Mononuclear cell (primary cell): ENCODE measurements at regions not wholly inside any gene's neighbourhood (a gene's known extent, or its start where the extent isn't known, plus 50 kb on each side); places are given as distances from the start of the nearest gene placed in this dataset.
"Not testable (repeated sequence)": the region's sequence is repeated elsewhere in the genome, so short reads cannot be mapped to it uniquely, and the experiment has no call there.

Experiments used
- H3K27me3 ChIP-seq: 2 replicates; pipeline ENCODE4 v1.6.0; 2011; ENCODE audit warnings: low read length, control low read depth; ENCODE audit not compliant: insufficient read depth
- H3K4me1 ChIP-seq: 2 replicates; pipeline ENCODE4 v1.5.1; 2011; ENCODE audit warnings: mild to moderate bottlenecking, low read length, control low read depth; ENCODE audit not compliant: insufficient read depth
- H3K4me3 ChIP-seq: 2 replicates; pipeline ENCODE4 v1.5.1; 2011; ENCODE audit warnings: mild to moderate bottlenecking, low read length, moderate library complexity
- H3K9me3 ChIP-seq: 2 replicates; pipeline ENCODE4 v1.5.1; 2011; ENCODE audit warnings: low read depth, mild to moderate bottlenecking, control low read depth, low read length

DNA sequence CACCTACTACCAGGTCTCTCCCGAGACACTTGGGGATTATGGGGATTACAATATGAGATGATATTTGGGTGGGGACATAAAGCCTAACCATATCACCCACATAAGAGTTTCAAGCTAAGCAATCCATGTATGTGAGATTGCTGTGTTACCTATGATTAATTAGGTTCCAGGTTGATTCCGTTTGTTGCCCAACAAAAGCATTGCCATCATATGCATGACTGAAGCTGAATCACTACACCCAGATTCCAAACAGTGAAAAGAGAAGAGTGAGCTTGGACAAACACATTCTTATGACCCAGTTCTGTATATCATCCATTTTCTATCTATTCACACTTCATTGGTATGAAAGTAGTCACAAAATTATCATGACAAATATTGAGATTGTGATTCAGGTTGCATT is 952.5 kb upstream of the MAN1A1 start:
- H3K4me3 ChIP-seq = no peak overlapping the region
- no peaks in the 10 kb centered on the region for H3K9me3 ChIP-seq
- H3K27me3 ChIP-seq = no peaks in the 10 kb centered on the region

DNA sequence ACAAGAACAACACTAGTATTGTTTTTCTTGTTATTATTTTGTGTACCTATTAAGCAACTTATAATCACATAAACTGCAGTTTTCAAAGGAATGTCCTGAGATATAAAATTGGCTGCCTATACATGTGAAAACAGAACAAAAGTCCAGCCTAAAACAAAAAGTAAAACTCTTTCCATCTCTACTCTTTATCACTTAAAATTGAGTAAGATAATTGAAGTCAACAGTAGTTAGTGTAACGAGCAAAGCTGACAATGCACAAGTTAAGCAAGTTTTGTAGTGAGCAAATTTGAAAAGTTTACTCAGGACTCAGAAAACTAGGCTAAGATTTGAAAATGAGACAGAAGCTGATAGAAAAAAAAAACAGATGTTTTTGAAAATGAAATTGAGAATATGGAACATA is 941.4 kb upstream of the MAN1A1 start:
- H3K4me3 ChIP-seq = no peak overlapping the region
- no peaks in the 10 kb centered on the region for H3K9me3 ChIP-seq
- H3K4me1 ChIP-seq = no peaks in the 10 kb centered on the region
- no peaks in the 10 kb centered on the region for H3K27me3 ChIP-seq

More for the DNA sequence above, 952.5 kb upstream of the MAN1A1 start:
- H3K4me1 ChIP-seq = no peaks in the 10 kb centered on the region

DNA sequence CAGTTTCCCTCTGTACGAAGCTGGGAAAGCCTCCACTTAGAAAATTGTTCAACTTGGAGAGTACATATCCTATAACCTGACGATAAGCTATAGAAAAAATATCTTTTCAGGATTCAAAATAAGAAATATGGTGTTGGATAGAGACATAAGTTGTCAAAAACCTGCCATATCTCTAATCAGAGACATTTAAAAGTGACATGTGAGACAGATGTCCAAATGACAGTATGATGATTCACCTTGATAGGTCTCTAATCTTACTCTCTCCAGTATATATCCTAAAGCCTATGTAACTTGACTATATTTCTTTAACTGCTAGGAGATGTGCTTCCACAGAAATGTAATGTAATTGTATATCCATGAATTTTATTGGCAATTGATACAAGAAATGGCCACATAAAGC is 932.4 kb upstream of the MAN1A1 start:
- Histone ChIP-seq H3K4me1 (no peaks in the 10 kb centered on the region), H3K9me3 (no peaks in the 10 kb centered on the region), H3K4me3 (no peak overlapping the region), H3K27me3 (no peaks in the 10 kb centered on the region)

DNA sequence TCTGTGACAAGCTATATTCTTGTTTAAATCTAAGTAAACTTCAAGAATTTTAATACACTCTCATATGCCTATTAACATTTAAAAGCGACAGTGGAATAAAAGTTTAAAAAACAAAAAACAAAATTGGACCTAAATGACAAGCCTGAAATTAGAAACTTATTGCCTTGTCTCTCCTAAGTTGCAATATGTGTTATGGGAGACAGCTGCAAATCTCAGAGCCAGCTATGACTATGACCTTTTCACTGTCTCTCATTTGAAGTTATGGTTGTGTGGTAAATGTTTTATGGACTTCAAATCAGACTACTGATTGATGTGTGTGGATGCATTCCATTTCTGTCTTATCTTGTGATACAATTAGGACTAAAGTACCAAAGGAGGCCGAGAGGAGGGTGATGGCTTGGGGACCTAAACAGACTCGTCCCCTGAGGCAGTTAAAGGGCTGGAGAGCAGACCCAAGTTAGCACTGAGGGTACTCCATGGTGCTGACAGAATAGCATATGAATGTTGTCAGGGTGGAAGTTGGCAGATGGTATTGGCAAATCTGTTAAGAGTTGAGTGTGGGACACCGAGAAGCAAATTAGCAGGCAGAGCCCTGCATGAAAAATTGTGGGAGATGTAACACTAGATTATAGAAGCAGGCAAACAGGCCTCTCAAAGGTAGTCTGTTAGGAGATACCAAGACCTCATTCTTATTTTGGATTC is 930.1 kb upstream of the MAN1A1 start:
- Histone ChIP-seq H3K9me3 (no peaks in the 10 kb centered on the region), H3K4me1 (no peaks in the 10 kb centered on the region), H3K4me3 (no peak overlapping the region), H3K27me3 (no peaks in the 10 kb centered on the region)

DNA sequence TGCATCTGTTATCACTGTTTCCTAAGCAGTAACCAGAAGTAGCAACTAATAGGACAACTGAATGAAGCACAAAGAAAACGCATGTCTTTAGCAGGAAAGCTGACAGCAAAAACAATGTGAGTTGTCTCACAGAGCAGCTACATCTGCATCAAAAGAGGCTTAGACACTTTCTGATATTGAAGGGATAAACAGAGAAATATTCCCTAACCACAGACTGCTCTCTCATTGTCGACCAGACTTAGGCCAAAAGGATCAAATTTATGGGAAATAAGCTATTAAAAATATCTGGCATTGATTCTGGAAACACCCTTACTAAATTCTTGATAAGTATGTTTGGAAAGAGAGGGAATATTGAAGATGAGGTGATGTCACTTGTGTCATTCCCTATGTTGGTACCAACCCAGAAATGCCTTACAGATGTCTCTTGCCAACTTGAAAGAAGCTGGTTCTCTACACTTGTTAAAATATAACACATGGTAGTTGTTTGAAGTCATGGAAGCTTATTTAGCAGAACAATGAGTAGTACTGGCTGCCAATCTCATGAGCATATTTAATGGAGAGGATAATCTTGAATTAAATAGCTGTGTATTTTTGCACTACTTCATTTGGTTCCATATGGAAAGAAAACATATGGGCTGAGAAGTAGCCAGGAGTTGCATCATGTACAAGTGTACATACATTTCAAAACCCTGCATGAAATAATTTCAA is 929.3 kb upstream of the MAN1A1 start:
- no peaks in the 10 kb centered on the region for H3K4me1 ChIP-seq
- H3K27me3 ChIP-seq = no peaks in the 10 kb centered on the region
- H3K4me3 ChIP-seq = no peak overlapping the region
- no peaks in the 10 kb centered on the region for H3K9me3 ChIP-seq

DNA sequence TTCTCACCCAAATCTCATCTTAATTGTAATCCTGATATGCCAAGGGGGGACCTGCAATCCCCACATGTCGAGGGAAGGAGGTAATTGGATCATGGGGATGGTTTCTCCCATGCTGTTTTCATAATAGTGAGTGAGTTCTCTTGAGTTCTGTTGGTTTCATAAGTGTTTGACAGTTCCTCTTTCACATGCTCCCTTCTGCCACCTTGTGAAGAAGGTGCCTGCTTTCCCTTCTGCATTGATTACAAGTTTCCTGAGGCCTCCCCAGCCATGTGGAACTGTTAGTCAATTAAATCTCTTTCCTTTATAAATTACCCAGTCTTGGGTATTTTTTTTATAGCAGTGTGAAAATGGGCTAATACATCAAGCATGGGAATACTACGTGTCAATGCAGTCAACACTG is 925.0 kb upstream of the MAN1A1 start:
- Histone ChIP-seq H3K4me3 (no peak overlapping the region), H3K4me1 (no peaks in the 10 kb centered on the region), H3K27me3 (no peaks in the 10 kb centered on the region), H3K9me3 (no peaks in the 10 kb centered on the region)

DNA sequence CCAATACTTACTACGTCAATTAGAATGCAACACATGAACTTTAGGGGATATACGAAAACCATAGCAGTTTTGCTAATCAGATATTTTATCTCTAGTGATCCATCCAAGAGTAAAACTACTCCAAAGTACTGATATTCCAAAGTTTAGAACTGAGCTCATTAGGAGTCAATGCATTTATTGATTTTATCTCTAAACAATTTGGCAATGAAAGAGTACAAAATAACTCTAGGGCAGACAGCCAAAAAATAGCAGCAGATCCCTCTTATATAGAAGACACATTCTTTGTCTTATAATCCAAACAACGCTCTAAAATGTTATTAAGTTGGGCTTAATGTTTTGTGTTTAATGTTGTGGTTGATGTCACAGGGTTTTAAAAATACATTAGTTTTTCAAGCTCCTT is 923.9 kb upstream of the MAN1A1 start:
- Histone ChIP-seq H3K4me1 (no peaks in the 10 kb centered on the region), H3K9me3 (no peaks in the 10 kb centered on the region), H3K4me3 (no peak overlapping the region), H3K27me3 (no peaks in the 10 kb centered on the region)

DNA sequence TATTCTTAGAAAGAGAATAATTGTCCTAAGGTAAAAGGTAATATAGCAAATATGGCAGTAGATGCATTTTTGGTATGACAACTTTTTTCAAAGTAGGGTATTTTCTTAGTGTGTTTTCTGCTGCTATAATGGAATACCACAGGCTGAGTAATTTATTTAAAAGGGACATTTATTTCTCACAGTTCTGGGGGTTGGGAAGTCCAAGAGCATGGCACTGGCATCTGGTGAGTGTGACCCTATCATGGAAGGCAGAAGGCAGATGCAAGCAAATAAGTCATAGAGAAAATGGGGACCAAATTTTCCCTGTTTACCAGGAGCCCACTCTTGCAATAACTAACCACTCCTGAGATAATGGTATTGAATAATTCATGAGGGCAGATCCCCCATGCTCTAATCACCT is 922.5 kb upstream of the MAN1A1 start:
- Histone ChIP-seq H3K4me3 (no peak overlapping the region), H3K4me1 (no peaks in the 10 kb centered on the region), H3K9me3 (no peaks in the 10 kb centered on the region), H3K27me3 (no peaks in the 10 kb centered on the region)

DNA sequence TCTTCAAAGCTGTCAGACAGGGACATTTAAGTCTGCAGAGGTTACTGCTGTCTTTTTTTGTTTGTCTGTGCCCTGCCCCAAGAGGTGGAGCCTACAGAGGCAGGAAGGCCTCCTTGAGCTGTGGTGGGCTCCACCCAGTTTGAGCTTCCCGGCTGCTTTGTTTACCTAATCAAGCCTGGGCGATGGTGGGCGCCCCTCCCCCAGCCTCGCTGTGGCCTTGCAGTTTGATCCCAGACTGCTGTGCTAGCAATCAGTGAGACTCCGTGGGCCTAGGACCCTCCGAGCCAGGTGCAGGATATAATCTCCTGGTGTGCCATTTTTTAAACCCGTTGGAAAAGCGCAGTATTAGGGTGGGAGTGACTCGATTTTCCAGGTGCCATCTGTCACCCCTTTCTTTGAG is 918.7 kb upstream of the MAN1A1 start:
- not testable (repeated sequence) for H3K9me3 ChIP-seq, H3K4me3 ChIP-seq, H3K4me1 ChIP-seq, H3K27me3 ChIP-seq

DNA sequence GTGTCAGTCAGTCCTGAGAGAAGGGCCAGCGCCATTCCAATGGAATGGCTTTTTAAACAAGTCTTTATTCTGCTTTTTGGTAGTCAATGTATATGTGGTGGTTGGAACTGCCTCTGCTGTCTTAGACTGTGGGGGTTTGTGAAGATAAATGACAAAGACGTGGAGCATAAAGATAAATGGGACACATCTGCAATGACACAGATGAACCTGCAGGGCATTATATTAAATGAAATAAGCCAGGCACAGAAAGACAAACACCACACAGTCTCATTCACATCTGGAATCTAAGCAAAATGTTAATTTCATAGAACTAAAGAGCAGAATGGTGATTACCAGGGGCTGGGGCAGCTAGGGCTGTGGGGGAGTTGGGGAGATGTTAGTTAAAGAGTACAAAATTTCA is 912.8 kb upstream of the MAN1A1 start:
- H3K4me3 ChIP-seq = no peak overlapping the region
- H3K27me3 ChIP-seq = no peaks in the 10 kb centered on the region
- H3K9me3 ChIP-seq = no peaks in the 10 kb centered on the region
- no peaks in the 10 kb centered on the region for H3K4me1 ChIP-seq

DNA sequence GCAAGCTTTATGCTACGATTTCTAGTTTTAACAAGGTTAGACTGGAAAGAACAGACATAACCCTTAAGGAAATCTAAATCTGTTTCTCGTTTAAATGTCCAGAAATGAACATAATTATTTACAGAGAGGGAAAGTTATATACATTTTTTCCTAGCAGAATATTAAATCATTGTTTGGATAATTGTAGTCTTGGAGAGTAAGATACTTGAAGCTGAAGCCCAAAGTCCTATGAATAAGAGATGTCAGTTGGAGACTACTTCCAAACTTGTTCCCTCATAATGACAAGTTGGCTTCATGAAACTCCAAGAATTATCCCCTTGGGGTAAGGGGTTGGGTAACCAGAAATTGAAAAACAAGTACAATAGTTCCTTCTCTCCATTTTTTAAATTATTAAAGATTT is 911.1 kb upstream of the MAN1A1 start:
- Histone ChIP-seq H3K9me3 (no peaks in the 10 kb centered on the region), H3K4me3 (no peak overlapping the region), H3K27me3 (no peaks in the 10 kb centered on the region), H3K4me1 (no peaks in the 10 kb centered on the region)

DNA sequence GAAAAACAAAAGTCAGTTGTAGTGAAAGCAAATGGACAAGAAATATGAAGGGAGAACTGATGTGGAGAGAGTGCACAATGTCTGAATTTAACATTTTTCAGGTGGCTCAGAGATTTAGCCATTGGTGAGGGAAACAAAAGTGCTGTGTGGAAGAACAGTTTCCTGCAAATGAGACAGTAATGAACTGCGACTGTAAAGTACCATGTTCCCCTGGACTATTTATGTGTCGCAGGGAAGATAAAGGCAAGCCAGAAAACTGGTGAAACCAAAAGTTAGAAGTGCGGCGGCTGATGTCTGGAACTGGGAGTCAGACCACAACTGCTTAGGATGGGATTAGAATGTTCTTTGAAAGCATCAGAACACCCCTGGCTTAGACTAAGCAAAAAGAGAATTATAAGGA is 905.1 kb upstream of the MAN1A1 start:
- no peaks in the 10 kb centered on the region for H3K9me3 ChIP-seq
- no peaks in the 10 kb centered on the region for H3K27me3 ChIP-seq
- no peak overlapping the region for H3K4me3 ChIP-seq
- no peaks in the 10 kb centered on the region for H3K4me1 ChIP-seq

DNA sequence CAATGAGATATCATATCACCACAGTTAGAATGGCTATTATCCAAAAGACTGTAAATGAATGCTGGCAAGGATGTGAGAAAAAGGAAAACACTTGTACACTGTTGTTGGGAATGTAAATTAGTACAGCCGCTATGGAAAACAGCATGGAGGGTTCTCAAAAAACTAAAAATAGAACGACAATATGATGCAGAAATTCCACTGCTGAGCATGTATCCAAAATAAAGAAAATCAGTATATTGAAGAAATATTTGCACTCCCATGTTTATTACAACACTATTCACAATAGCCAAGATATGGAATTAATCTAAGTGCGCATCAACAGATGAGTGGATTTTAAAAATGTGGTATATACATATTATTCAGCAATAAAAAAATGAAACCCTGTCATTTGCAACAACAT is 898.9 kb upstream of the MAN1A1 start:
- Histone ChIP-seq H3K4me1 (no peaks in the 10 kb centered on the region), H3K9me3 (no peaks in the 10 kb centered on the region), H3K27me3 (no peaks in the 10 kb centered on the region), H3K4me3 (no peak overlapping the region)

DNA sequence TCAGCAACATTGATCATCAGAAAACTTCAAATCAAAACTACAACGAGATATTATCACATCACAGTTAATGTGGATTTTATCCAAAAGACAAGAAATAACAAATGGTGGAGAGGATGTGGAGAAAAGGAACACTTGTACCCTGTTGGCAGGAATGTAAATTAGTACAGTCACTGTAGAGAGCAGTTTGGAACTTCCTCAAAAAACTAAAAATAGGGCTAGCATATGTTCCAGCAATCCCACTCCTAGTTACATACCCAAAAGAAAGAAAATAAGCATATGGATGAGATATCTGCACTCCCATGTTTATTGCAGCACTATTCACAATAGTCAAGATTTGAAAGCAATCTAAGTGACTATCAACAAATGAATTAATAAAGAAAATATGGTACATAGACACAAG is 887.7 kb upstream of the MAN1A1 start:
- H3K4me1 ChIP-seq = no peaks in the 10 kb centered on the region
- no peaks in the 10 kb centered on the region for H3K27me3 ChIP-seq

DNA sequence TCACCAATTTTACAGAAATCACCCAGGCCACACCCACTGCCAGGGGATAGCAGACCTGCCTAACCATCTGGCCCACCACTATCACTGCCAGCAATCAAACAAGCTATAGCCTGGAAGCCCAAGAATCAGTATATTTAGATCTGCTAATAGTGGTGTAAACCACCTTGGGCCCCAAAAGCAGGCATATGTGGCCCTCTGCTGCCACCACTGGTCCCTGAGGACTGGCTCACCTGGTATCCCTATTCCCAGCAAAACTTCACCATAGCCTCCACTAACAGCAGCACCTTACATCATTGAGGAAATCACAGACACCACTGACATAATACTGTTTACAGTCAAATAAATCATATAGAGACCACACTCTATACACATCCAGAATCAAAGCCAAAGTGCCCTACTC is 880.4 kb upstream of the MAN1A1 start:
- Histone ChIP-seq H3K9me3 (peaks cover 20% of the 10 kb centered on the region), H3K4me3 (no peak overlapping the region), H3K4me1 (no peaks in the 10 kb centered on the region), H3K27me3 (no peaks in the 10 kb centered on the region)

More for the DNA sequence above, 887.7 kb upstream of the MAN1A1 start:
- H3K4me3 ChIP-seq = no peak overlapping the region
- H3K9me3 ChIP-seq = peaks cover 24% of the 10 kb centered on the region

DNA sequence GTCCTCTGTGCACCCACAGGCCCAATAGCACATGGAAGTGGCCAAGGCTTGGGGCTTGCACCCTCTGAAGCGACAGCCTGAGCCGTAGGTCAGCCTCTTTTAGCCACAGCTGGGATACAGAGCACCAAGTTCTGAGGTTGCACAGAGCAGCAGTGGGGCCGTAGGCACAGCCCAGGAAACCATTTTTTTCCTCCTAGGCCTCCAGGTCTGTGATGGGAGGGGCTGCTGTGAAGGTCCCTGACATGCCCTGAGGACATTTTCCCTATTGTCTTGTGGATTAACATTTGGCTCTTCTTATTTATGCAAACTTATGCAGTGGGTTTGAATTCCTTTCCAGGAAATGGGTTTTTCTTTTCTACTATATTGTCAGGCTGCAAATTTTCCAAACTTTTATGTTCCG is 878.7 kb upstream of the MAN1A1 start:
- Histone ChIP-seq H3K4me1 (no peaks in the 10 kb centered on the region), H3K27me3 (no peaks in the 10 kb centered on the region), H3K9me3 (peaks cover 9% of the 10 kb centered on the region), H3K4me3 (no peak overlapping the region)
